ENCODE measurements at regions not wholly inside any gene's neighbourhood (a gene's known extent, or its start where the extent isn't known, plus 50 kb on each side); places are given as distances from the start of the nearest gene placed in this dataset.

- TF ChIP-seq CTCF (IDR thresholded peaks at IDR 0.05), result no peak
- TF ChIP-seq POLR2A (IDR thresholded peaks at IDR 0.05), result no peak
Measured at GRCh38 chr6:84360039-84360438, 132.6 kb upstream of the CEP162 start.
